ENCODE measurements at regions not wholly inside any gene's neighbourhood (a gene's known extent, or its start where the extent isn't known, plus 50 kb on each side); places are given as distances from the start of the nearest gene placed in this dataset.
A peak's percentile ranks its signal among the peaks of the same experiment; 100 is the strongest.

DNA sequence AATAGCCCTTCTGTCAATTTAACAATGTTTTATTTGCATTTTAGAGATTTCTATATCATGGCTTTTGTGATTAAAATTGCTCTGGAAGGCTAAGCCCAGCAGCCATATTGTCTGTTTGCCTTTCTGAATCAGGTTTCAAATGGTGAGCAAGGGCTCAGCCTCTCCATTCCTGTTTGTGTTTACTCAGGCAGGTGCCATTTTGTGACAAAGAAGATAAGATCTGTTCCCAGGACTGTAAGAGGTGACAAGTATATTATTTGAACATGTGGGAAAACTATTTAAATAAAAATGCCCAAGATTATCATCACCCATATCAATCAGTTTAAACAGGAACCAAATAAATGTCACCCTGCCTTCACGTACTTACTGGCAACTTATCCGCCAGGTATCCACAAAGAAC lies 641.3 kb upstream of the KLF4 start:
- intact Hi-C loops (cut with DNase I) = no loop called here
- TF ChIP-seq, protein P1, sequence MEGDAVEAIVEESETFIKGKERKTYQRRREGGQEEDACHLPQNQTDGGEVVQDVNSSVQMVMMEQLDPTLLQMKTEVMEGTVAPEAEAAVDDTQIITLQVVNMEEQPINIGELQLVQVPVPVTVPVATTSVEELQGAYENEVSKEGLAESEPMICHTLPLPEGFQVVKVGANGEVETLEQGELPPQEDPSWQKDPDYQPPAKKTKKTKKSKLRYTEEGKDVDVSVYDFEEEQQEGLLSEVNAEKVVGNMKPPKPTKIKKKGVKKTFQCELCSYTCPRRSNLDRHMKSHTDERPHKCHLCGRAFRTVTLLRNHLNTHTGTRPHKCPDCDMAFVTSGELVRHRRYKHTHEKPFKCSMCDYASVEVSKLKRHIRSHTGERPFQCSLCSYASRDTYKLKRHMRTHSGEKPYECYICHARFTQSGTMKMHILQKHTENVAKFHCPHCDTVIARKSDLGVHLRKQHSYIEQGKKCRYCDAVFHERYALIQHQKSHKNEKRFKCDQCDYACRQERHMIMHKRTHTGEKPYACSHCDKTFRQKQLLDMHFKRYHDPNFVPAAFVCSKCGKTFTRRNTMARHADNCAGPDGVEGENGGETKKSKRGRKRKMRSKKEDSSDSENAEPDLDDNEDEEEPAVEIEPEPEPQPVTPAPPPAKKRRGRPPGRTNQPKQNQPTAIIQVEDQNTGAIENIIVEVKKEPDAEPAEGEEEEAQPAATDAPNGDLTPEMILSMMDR (IDR thresholded peaks at IDR 0.05) = no peak
- no peak for TF ChIP-seq POLR2A (IDR thresholded peaks at IDR 0.05)
- WGBS, 2 donors = 93 to 95% methylated on average over 2 of the region's 2 CpGs

DNA sequence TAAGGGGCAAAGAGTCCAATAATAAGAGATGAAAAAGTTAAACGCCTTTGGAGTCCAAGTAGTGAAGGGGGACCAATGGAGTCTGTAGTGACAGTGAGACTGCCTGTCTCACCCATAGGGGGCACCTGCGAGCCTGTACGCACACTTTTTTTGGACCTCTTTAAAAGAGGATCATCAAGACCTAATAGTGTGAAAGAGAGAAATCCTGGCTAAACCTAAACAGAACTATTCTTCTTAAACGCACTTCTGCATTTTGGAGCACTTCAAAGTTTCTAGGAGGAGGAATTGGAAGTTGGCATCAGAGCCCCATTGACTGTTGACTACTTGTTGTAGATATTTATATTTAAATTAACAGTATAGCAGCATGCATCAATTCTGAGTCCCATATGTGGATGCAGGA lies 636.1 kb upstream of the KLF4 start:
- Histone ChIP-seq H3K36me3 (no peaks in the 10 kb centered on the region), H3K9me3 (no peaks in the 10 kb centered on the region), H3K27ac (no peak overlapping the region), H3K4me3 (no peak overlapping the region), H3K27me3 (no peaks in the 10 kb centered on the region), H3K4me1 (no peaks in the 10 kb centered on the region)
- 80 to 87% methylated on average over 4 of the region's 4 CpGs for WGBS, 2 donors
- no peak for TF ChIP-seq POLR2A (IDR thresholded peaks at IDR 0.05)
- TF ChIP-seq, protein P1 (IDR thresholded peaks at IDR 0.05) = peak in 1 of 6 experiments; percentile 32
- no peak for DNase-seq
- intact Hi-C loops (cut with DNase I) = no loop called here

More for the DNA sequence above, 641.3 kb upstream of the KLF4 start:
- no peak for DNase-seq
- Histone ChIP-seq H3K9me3 (no peaks in the 10 kb centered on the region), H3K36me3 (no peaks in the 10 kb centered on the region), H3K4me3 (no peak overlapping the region), H3K27ac (no peak overlapping the region), H3K4me1 (no peaks in the 10 kb centered on the region), H3K27me3 (no peaks in the 10 kb centered on the region)

DNA sequence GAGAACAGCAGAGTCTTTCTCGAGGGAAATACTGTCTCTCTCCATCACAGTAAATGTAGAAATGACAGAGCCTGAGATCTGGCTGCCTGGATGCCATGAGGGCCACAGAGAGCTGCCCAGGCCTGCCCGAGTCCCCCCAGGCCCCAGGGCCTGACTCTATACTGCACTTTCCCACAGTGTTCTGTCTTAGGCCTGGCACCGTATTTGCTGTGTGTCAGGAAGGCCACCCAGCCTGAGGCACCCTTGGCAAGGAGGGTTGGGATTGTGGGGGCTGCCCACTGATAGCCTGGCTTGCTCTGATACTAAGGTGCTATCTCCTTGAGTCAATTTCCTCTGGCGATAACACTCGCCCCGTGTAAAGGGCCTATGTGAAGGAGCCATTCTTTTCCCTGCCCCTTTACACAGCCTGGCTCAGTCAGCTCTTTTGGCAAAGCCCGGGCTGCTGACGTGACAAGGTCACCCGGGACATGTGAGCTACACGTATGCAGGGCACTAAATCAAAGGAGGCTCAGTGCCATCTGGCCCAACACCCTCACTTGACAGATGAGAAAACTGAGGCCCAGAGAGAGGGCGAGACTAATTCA lies 630.1 kb upstream of the KLF4 start:
- H3K4me3 ChIP-seq = no peak overlapping the region
- H3K36me3 ChIP-seq = no peaks in the 10 kb centered on the region
- no peak for TF ChIP-seq POLR2A (IDR thresholded peaks at IDR 0.05)
- TF ChIP-seq, protein P1 (IDR thresholded peaks at IDR 0.05) = no peak
- H3K9me3 ChIP-seq = no peaks in the 10 kb centered on the region
- DNase-seq = no peak
- H3K27me3 ChIP-seq = no peaks in the 10 kb centered on the region
- WGBS, 2 donors = 79 to 80% methylated on average over 7 of the region's 11 CpGs
- intact Hi-C loops (cut with DNase I) = no loop called here
- peaks cover 0 to 12% (median 0%) of the 10 kb centered on the region in 3 donors for H3K4me1 ChIP-seq
- no peak overlapping the region for H3K27ac ChIP-seq

DNA sequence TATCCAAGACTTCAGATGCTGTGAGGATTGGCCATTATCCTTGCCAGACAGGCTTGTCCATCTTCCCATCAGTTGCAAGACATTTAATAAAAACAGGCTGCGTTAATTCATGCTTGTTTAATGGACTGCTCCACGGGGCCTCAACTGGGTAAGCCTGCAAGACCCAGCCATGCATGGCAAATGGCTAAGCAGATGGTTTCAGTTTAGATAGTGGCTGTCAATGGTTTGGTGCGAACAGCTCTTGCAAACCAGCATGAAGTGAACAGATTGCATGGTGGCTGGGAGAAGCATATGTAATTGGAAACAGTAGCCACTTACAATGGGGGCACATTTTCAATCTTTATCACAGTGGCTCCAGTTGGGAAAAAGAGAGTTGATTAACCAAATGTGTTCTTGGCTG lies 628.2 kb upstream of the KLF4 start:
- intact Hi-C loops (cut with DNase I) = no loop called here
- 73 to 87% methylated on average over 2 to 3 of the region's 3 CpGs for WGBS, 2 donors
- no peak for TF ChIP-seq POLR2A (IDR thresholded peaks at IDR 0.05)
- TF ChIP-seq, protein P1 (IDR thresholded peaks at IDR 0.05) = no peak
- Histone ChIP-seq H3K4me3 (no peak overlapping the region), H3K27me3 (no peaks in the 10 kb centered on the region), H3K36me3 (no peaks in the 10 kb centered on the region), H3K27ac (no peak overlapping the region), H3K9me3 (no peaks in the 10 kb centered on the region), H3K4me1 (peaks cover 0 to 12% (median 0%) of the 10 kb centered on the region in 3 donors)
- no peak for DNase-seq

DNA sequence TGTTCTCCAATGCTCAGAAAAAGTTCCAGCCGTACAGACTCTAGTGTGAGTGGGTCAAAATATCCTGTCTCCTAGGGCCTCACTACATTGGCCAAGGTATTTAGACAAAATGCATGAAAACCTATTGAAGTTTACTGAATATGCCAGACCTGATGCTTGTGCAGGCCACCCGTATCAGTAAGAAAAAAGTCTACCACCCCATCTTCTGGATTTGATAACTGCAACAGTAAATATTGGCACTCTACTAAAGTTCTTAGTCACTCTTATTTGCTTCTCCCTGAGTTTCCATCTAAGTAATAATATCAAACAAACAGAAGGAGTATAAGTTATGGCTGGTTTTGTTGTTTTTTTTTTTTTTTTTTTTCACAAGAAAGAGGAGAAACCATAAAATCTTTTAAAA lies 627.7 kb upstream of the KLF4 start:
- H3K9me3 ChIP-seq = no peaks in the 10 kb centered on the region
- intact Hi-C loops (cut with DNase I) = no loop called here
- no peak for DNase-seq
- peaks cover 0 to 12% (median 0%) of the 10 kb centered on the region in 3 donors for H3K4me1 ChIP-seq
- 92 to 96% methylated on average over 2 of the region's 2 CpGs for WGBS, 2 donors
- H3K4me3 ChIP-seq = no peak overlapping the region
- no peaks in the 10 kb centered on the region for H3K27me3 ChIP-seq
- H3K36me3 ChIP-seq = no peaks in the 10 kb centered on the region
- TF ChIP-seq, protein P1 (IDR thresholded peaks at IDR 0.05) = no peak
- TF ChIP-seq POLR2A (IDR thresholded peaks at IDR 0.05) = no peak
- no peak overlapping the region for H3K27ac ChIP-seq
